GM21737 (cell line): ENCODE measurements at regions not wholly inside any gene's neighbourhood (a gene's known extent, or its start where the extent isn't known, plus 50 kb on each side); places are given as distances from the start of the nearest gene placed in this dataset.

Source experiments
- ATAC-seq: cut with Tn5 transposase; IDR thresholded peaks from one replicate; pipeline ENCODE4 v1.9.1; 2021; ENCODE audit warnings: mild to moderate bottlenecking, moderate library complexity; ENCODE audit not compliant: unreplicated experiment

- no peak for ATAC-seq
Observed at GRCh38 chr1:106773206-106773605, 283.3 kb upstream of the PRMT6 start.

- ATAC-seq: no peak
Observed at GRCh38 chr1:106780066-106780465, 276.4 kb upstream of the PRMT6 start.

DNA sequence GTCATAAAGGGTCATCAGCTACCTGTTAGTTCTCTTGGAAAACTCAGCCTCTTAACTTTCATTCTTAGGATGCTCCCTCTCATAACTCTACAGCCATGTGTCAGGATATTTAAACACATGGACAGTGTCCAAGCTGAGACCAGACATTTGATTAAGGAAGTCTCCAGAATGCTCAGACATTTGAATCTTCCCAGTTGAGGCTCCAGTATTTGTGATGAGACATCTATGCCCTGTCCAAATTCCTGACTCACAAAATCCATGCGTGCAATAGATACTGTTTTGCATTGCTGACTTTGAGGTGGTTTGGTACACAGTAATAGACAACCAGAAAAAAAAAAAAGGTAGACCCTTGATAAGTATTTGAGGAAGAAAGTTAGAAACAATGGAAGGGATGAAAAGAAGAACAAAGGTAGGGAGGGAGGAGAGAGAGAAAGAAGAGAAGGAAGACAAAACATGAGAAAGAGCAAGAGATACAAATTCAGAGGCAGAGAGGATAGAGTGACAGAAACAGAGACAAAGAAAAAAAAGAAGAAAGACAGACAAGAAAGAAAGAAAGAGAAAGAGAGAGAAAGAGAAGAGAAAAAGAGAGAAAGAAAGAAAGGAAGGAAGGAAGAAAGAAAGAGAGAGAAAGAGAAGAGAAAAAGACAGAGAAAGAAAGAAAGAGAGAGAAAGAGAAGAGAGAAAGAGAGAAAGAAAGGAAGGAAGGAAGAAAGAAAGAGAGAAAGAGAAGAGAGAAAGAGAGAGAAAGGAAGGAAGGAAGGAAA, 275.5 kb upstream of the PRMT6 start:
- ATAC-seq: no peak

- ATAC-seq: no peak
Observed at GRCh38 chr1:106785176-106785575, 271.3 kb upstream of the PRMT6 start.

- no peak for ATAC-seq
Observed at GRCh38 chr1:106787520-106787919, 269.0 kb upstream of the PRMT6 start.

DNA sequence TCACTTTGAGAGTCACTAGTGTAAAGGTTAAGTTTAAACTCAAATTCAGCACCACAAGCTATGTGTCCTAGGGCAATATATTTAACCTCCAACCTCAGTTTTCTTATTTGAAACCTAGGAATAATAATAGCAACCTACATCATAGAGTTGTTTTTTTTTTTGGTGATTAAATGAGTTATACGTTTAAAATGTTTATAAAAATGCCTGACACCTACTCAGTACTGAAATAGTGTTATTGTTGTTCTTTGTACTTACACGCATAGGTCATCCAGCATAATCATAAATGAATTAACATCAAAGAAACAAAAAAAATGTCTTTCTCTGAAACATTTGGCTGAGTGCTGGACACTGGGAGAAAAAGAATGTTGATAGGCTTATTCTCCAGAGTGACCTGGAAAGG, 266.8 kb upstream of the PRMT6 start:
- ATAC-seq: no peak

GRCh38 chr1:106791041-106791440, 265.4 kb upstream of the PRMT6 start:
- no peak for ATAC-seq

DNA sequence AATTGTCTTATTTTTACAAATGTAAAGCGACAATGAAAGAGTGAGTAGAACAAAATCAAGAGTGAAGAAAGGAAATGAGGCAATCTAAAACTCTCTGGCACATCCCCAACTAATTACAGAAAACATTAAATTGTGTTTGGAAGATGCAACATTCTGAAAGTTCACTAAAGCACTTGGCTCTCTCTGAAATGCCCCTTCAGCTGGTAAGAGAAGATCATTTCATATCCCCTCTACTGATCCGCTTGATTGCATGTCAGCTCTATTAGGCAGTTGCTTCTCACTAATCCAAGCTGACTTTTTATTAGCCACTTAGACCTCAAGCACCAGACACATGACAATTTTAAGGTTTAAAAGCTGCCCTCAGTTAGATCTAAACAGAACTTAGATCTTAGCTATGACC, 262.8 kb upstream of the PRMT6 start:
- ATAC-seq: no peak

GRCh38 chr1:106798991-106799390, 257.5 kb upstream of the PRMT6 start:
- no peak for ATAC-seq

GRCh38 chr1:106802181-106802580, 254.3 kb upstream of the PRMT6 start:
- ATAC-seq: no peak

DNA sequence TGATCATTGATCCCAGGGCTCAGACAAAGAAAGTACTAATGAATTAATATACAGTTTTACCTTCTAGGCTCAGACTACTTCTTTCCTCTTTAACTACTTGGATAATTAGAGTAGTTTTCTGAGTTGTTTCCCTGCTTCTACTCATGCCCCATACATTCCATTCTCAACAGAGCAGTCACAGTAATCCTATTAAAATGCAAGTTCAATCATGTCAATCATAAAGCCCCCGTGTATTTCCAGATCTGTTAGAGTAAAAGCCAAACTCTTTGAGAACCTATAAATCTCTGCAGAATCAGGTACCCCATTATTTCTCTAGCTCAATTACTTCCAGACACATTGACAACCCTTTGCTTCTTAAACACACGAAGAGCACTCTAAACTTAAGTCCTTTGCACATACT, 242.1 kb upstream of the PRMT6 start:
- ATAC-seq: no peak

GRCh38 chr1:106817575-106817974, 238.9 kb upstream of the PRMT6 start:
- no peak for ATAC-seq

DNA sequence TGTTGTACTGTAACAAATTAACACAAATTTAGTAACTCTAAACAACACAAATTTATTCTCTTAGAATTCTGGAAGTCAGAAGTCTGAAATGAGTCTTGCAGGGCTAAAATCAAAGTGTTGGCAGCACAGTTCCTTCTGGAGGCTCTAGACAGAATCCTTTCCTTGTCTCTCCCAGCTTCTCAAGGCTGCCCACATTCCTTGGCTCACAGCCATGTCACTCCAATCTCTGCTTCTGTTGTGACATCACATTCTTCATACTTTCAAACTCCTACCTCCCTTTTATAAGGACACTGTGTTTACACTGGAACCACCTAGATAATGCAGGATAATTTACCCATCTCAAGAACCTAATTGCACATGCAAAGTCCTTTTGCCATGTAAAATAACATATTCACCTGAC, 225.0 kb upstream of the PRMT6 start:
- no peak for ATAC-seq

GRCh38 chr1:106836708-106837107, 219.8 kb upstream of the PRMT6 start:
- peak; percentile 85 for ATAC-seq

GRCh38 chr1:106843518-106843917, 213.0 kb upstream of the PRMT6 start:
- ATAC-seq: no peak

GRCh38 chr1:106846656-106847055, 209.8 kb upstream of the PRMT6 start:
- ATAC-seq: peak; percentile 97

DNA sequence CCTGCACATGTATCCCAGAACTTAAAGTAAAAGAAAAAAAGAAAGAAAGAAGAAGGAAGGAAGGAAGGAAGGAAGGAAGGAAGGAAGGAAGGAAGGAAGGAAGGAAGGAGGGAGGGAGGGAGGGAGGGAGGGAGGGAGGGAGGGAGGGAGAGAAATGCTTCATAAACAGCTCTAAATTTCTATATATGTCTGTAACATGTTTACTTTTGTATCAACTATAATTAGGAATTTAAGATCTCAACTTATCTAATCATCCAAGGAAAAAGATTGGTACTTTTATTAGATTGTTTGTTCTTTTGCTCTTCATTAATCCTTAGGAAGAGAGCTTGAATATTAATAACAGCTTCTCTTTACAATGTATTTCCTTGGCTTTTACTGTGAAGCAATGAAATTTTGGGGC, 195.4 kb upstream of the PRMT6 start:
- no peak for ATAC-seq

- ATAC-seq: no peak
Observed at GRCh38 chr1:106868828-106869227, 187.6 kb upstream of the PRMT6 start.

- ATAC-seq: peak; percentile 65
Observed at GRCh38 chr1:106875622-106876021, 180.9 kb upstream of the PRMT6 start.

DNA sequence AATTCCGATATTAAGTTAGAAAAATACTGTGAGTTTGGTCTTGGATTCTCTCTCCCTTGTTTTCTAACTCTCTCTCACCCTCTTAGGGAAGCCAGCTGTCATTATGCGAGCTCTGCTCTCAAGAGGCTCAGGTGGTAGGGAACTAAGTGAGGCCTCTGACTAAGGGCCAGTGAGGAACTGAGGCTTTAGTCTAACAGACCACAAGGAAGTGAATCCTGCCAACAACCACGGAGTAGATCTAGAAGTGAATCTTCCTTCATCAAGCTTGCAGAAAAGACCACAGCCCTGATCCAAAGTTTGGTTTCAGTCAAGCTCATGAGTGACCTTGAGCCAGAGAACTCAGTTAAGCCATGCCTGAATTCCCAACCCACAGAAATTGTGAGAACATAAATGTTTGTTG, 180.1 kb upstream of the PRMT6 start:
- no peak for ATAC-seq

- no peak for ATAC-seq
Observed at GRCh38 chr1:106879538-106879937, 176.9 kb upstream of the PRMT6 start.

GRCh38 chr1:106880226-106880625, 176.2 kb upstream of the PRMT6 start:
- no peak for ATAC-seq

GRCh38 chr1:106883208-106883607, 173.3 kb upstream of the PRMT6 start:
- no peak for ATAC-seq
